Right hindlimb (tissue), 1 donor: ENCODE measurements at regions not wholly inside any gene's neighbourhood (a gene's known extent, or its start where the extent isn't known, plus 50 kb on each side); places are given as distances from the start of the nearest gene placed in this dataset.

Experiments
- DNase-seq: peaks from one replicate; pipeline ENCODE4 v3.0.0-alpha.2; 2018

- no peak for DNase-seq
These were observed 102.8 kb upstream of the SEMA6D start for GRCh38 chr15:47614360-47615011.

GRCh38 chr15:47616876-47617275 lies 100.4 kb upstream of the SEMA6D start:
- DNase-seq: no peak

DNA sequence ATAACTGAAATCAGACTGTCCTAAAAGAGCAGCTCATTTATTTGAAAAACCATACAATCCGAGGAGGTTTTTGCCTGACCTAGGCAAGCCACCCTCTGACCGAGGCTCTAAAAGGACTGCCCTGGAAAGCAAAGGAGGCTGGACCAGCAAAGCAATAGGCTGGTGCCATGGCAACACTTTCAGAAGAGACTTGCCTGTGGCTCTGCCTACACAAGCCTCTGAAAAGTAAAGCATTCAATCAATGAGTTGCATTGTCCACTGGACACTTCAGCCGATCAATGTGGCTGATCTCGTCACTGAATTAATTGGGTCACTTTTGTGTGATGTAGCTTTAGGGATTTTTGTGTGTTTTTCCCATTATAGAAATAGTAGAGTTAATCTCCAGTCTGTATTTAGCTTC lies 99.1 kb upstream of the SEMA6D start:
- DNase-seq: no peak

DNA sequence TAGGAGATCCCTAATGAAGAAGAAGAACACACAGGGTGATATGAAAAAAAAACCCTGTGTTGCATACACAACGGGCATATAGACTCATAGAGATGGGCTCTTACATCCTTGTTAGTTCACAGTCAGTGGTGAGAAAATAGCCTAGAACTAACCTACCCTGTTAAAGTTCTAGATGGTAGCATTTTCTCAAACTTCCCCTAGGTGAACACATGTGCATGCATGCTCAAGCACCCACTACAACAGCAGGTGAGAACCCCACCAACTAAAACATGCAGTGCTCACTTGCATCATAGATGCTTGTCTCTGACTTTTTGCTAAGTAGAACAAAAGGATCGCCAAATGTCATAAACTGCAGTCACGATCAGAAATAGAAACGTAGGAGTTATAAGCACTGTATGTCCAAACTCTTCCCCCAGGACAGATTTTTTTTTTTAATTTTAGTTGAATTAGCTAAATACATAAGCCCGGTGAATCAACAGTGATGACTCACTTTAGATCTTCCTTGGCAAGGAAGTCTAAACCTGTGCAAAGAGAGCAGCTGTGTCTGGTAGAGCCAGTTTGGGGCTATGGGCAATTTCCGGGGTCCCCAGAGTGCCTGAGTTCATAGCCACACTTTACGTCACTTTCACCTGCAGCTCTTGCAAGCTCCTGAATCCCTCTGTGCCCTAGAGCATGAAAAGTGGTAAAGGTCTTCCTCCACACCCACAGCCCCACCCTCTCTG lies 96.2 kb upstream of the SEMA6D start:
- DNase-seq: no peak

DNA sequence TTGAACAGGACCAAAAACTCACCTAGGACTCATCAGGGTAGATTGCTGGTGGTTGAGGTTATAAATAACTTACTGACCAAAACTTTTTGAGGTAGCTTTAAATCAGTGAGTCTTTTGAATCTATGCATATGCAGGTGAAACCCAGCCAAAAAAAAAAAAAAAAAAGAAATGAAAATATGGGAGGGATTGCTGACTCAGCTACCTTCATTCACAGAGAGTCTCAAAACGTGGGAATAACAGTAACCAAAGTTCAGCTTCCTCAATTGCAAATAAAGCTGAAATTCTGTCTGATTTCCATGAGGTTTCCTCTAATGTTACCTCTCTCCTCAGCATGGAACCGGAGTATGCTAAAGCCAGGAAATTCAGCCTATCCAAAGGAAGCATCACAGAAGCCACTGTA lies 95.2 kb upstream of the SEMA6D start:
- DNase-seq: no peak

GRCh38 chr15:47624503-47624902 lies 92.8 kb upstream of the SEMA6D start:
- no peak for DNase-seq

DNA sequence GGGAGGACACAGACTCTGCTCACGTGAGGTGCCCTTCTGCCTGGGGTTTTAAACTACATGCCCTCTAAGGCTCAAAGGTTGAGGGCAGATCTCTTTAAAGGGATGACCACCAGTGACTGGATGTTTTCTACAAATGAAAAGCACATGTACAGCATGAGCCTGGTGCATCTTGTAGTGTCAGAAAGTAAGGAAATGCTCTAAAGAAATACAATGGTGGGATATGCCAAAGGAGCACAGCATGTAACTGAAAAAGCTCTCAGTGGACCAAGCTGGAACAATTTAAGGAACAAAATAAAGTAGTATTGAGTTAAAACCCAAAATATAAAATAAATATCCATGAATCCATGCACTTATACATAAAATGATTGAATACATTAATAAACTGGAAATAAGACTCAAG lies 78.3 kb upstream of the SEMA6D start:
- no peak for DNase-seq

GRCh38 chr15:47640079-47640478 lies 77.2 kb upstream of the SEMA6D start:
- no peak for DNase-seq

DNA sequence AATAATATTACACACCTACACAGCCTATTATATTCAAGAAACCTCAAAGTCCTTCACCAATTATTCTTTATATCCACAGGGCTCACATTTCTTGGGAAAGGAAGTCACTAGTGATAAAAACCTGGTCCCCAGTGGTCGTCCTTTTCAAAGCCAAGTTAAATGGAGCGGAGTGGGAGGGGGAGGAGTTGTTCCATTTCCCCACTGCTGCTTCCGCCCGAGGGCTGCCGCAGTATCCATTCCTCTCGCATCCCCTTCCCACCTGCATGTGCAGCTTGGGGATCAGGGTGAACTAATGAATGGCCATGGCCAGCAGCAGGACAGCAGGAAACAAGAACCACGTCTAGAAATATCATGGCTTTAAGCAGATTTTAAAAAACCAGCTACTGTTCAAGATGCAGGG lies 76.4 kb upstream of the SEMA6D start:
- DNase-seq: no peak

GRCh38 chr15:47644722-47645121 lies 72.6 kb upstream of the SEMA6D start:
- DNase-seq: no peak

DNA sequence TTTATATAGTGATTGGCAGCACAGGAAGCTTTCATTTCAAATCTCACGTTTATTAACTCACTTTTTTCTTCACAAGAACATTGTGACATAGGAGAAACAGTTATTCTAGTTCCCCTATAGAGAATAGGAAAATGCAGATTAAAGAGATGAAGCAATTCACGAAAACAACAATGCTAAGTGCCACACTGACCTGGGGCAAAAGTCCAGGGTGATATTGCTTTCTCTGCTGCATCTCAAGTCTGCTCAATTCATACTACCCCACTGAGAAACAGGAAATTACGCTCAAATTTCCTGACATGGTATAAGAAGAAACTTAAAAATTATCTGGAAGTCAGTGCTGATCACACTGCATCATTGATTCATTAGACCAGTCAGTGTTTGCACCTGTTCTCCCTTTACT lies 66.7 kb upstream of the SEMA6D start:
- DNase-seq: no peak

DNA sequence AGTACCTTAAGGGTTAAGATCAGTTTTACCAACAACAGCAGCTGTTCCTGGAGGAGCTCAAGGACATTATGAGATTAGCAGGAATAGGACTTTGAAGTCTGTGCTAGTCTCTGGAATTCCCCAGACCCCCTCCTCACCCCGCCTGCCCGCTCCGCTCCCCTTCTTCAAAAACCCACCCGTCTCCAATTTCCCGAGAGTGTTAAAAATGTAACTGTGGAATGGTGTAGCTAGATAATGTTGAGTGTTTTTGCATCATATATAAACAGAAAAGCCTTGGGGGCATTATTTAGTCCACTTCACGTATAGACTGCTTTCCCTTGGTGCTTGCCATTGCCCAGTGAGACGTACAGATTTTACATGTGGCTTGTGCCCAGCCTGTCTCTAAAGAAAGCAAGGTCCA lies 65.0 kb upstream of the SEMA6D start:
- DNase-seq: no peak

- no peak for DNase-seq
These were observed 64.5 kb upstream of the SEMA6D start for GRCh38 chr15:47652844-47653243.

GRCh38 chr15:47661661-47662180 lies 55.6 kb upstream of the SEMA6D start:
- no peak for DNase-seq

DNA sequence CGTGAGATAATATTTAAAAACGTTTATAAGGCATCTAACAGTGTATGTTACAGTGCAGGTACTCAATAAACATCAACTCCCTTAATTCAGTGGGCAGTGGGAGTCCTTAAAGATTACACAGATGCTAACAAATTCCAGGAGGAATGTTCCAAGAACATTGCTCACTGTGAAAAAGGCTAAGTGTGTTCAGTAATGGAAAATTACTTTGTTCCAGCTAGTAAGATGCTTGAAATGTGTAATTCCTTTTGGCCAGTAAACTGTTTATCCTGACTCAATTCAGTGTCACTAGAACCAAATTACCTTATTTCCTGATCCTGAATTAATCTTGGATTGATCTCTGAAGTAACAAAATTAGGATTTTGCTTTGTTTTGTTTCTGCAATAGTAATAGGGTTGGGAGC lies 54.2 kb upstream of the SEMA6D start:
- no peak for DNase-seq
